H9 (cell line): ENCODE measurements at regions not wholly inside any gene's neighbourhood (a gene's known extent, or its start where the extent isn't known, plus 50 kb on each side); places are given as distances from the start of the nearest gene placed in this dataset.
"Not testable (repeated sequence)": the region's sequence is repeated elsewhere in the genome, so short reads cannot be mapped to it uniquely, and the experiment has no call there.

Source experiments
- DNase-seq: peaks from one replicate; pipeline ENCODE4 v3.0.0-alpha.2; 2017
- H2AFZ ChIP-seq: one replicate; pipeline ENCODE4 v1.6.1; 2013; ENCODE audit warnings: mild to moderate bottlenecking, low read length, control low read depth, moderate library complexity
- H2AK5ac ChIP-seq: 2 replicates; pipeline ENCODE4 v1.6.1; 2013; ENCODE audit warnings: low read length, control low read depth, mixed read lengths; ENCODE audit not compliant: insufficient read length
- H2BK120ac ChIP-seq: one replicate; pipeline ENCODE4 v1.6.1; 2013; ENCODE audit warnings: low read depth, mild to moderate bottlenecking, low read length, control low read depth, inconsistent platforms; ENCODE audit not compliant: poor library complexity, severe bottlenecking
- H2BK12ac ChIP-seq: 2 replicates; pipeline ENCODE4 v1.6.1; 2013; ENCODE audit warnings: low read length, control low read depth, mixed read lengths, low read depth; ENCODE audit not compliant: insufficient read length
- H2BK15ac ChIP-seq: 2 replicates; pipeline ENCODE4 v1.6.1; 2013; ENCODE audit warnings: low read depth, low read length, control low read depth
- H2BK20ac ChIP-seq: one replicate; pipeline ENCODE4 v1.6.1; 2013; ENCODE audit warnings: low read depth, mild to moderate bottlenecking, low read length, control low read depth, inconsistent platforms; ENCODE audit not compliant: poor library complexity, severe bottlenecking
- H2BK5ac ChIP-seq: 2 replicates; pipeline ENCODE4 v1.6.1; 2013; ENCODE audit warnings: low read length, control low read depth, mixed read lengths; ENCODE audit not compliant: insufficient read length
- H3K14ac ChIP-seq: 2 replicates; pipeline ENCODE4 v1.6.1; 2013; ENCODE audit warnings: low read length, control low read depth; ENCODE audit not compliant: insufficient read depth
- H3K18ac ChIP-seq: 2 replicates; pipeline ENCODE4 v1.6.1; 2013; ENCODE audit warnings: low read depth, mild to moderate bottlenecking, mixed read lengths, low read length, control low read depth; ENCODE audit not compliant: insufficient read length
- H3K23ac ChIP-seq: 2 replicates; pipeline ENCODE4 v1.6.1; 2013; ENCODE audit warnings: low read length, control low read depth, mixed read lengths, low read depth; ENCODE audit not compliant: insufficient read length
- H3K23me2 ChIP-seq: 2 replicates; pipeline ENCODE4 v1.6.1; 2013; ENCODE audit warnings: low read depth, mild to moderate bottlenecking, mixed read lengths, low read length, control low read depth; ENCODE audit not compliant: insufficient read length, poor library complexity, severe bottlenecking
- H3K27ac ChIP-seq: 2 replicates; pipeline ENCODE4 v1.5.1; 2013; ENCODE audit warnings: low read length, control low read depth, mixed read lengths, low read depth; ENCODE audit not compliant: insufficient read length
- H3K27me3 ChIP-seq: 2 replicates; pipeline ENCODE4 v1.6.1; 2013; ENCODE audit warnings: low read length, control low read depth, inconsistent platforms; ENCODE audit not compliant: insufficient read depth
- H3K4ac ChIP-seq: 2 replicates; pipeline ENCODE4 v1.6.1; 2013; ENCODE audit warnings: low read depth, mild to moderate bottlenecking, control low read depth, inconsistent platforms, low read length, moderate library complexity
- H3K4me1 ChIP-seq: 2 replicates; pipeline ENCODE4 v1.6.1; 2013; ENCODE audit warnings: low read length, control low read depth, inconsistent platforms; ENCODE audit not compliant: insufficient read depth
- H3K4me2 ChIP-seq: 2 replicates; pipeline ENCODE4 v1.6.1; 2013; ENCODE audit warnings: low read length, control low read depth, mixed read lengths; ENCODE audit not compliant: insufficient read length, insufficient read depth
- H3K56ac ChIP-seq: 2 replicates; pipeline ENCODE4 v1.6.1; 2013; ENCODE audit warnings: low read depth, mild to moderate bottlenecking, mixed read lengths, low read length, control low read depth; ENCODE audit not compliant: insufficient read length
- H3K79me1 ChIP-seq: 2 replicates; pipeline ENCODE4 v1.6.1; 2013; ENCODE audit warnings: low read depth, mild to moderate bottlenecking, moderate library complexity, low read length, control low read depth, inconsistent platforms; ENCODE audit not compliant: insufficient read depth, poor library complexity, severe bottlenecking
- H3K79me2 ChIP-seq: 2 replicates; pipeline ENCODE4 v1.6.1; 2013; ENCODE audit warnings: low read length, control low read depth, inconsistent platforms; ENCODE audit not compliant: insufficient read depth
- H3K9ac ChIP-seq: 2 replicates; pipeline ENCODE4 v1.6.1; 2013; ENCODE audit warnings: low read length, control low read depth, mixed read lengths; ENCODE audit not compliant: insufficient read length; ENCODE audit errors: extremely low read depth
- H3K9me3 ChIP-seq: one replicate; pipeline ENCODE4 v1.6.1; 2013; ENCODE audit warnings: low read depth, low read length, inconsistent platforms; ENCODE audit not compliant: control insufficient read depth
- H3T11ph ChIP-seq: one replicate; pipeline ENCODE4 v1.6.1; 2013; ENCODE audit warnings: mild to moderate bottlenecking, low read length, control low read depth, inconsistent platforms
- H4K20me1 ChIP-seq: one replicate; pipeline ENCODE4 v1.6.1; 2013; ENCODE audit not compliant: control insufficient read depth, insufficient read length, insufficient read depth
- H4K5ac ChIP-seq: 2 replicates; pipeline ENCODE4 v1.6.1; 2013; ENCODE audit warnings: low read depth, mild to moderate bottlenecking, mixed read lengths, low read length, control low read depth; ENCODE audit not compliant: insufficient read length
- H4K8ac ChIP-seq: replicated peaks from 2 replicates; pipeline ENCODE4 v1.6.1; 2013; ENCODE audit warnings: low read length, control low read depth, mixed read lengths, low read depth; ENCODE audit not compliant: insufficient read length
- H4K91ac ChIP-seq: 2 replicates; pipeline ENCODE4 v1.6.1; 2013; ENCODE audit warnings: low read depth, mild to moderate bottlenecking, moderate library complexity, mixed read lengths, low read length, control low read depth; ENCODE audit not compliant: insufficient read length
- H3K27ac Mint-ChIP-seq, 3 experiments: 2 replicates in 2 of 3; 3 replicates in 1 of 3; pipeline ENCODE4 v1.8.0; 2020 to 2021; ENCODE audit warnings: mixed read lengths in 3 of 3, mild to moderate bottlenecking in 1 of 3, moderate library complexity in 1 of 3
- H3K27me3 Mint-ChIP-seq: 2 replicates; pipeline ENCODE4 v1.8.0; 2021; ENCODE audit warnings: low read depth, mild to moderate bottlenecking, moderate library complexity, mixed read lengths
- H3K36me3 Mint-ChIP-seq, 3 experiments: 2 replicates in 2 of 3; 3 replicates in 1 of 3; pipeline ENCODE4 v1.8.0; 2020 to 2021; ENCODE audit warnings: low read depth in 3 of 3, mixed read lengths in 3 of 3; ENCODE audit not compliant: insufficient read depth in 1 of 3
- H3K4me1 Mint-ChIP-seq, 2 experiments: 2 replicates each; pipeline ENCODE4 v1.8.0; 2020; ENCODE audit warnings: mixed read lengths in 2 of 2
- H3K4me3 Mint-ChIP-seq, 2 experiments: 2 replicates in 1 of 2; 3 replicates in 1 of 2; pipeline ENCODE4 v1.8.0; 2020 to 2021; ENCODE audit warnings: mild to moderate bottlenecking in 2 of 2, mixed read lengths in 2 of 2, moderate library complexity in 1 of 2
- H3K9me3 Mint-ChIP-seq, 2 experiments: 2 replicates in 1 of 2; 3 replicates in 1 of 2; pipeline ENCODE4 v1.8.0; 2020; ENCODE audit warnings: mild to moderate bottlenecking in 2 of 2, mixed read lengths in 2 of 2, moderate library complexity in 1 of 2
- CTCF ChIP-seq: fragments of 200-600 bp; sonication (generic); conservative IDR thresholded peaks from 3 replicates; pipeline ENCODE4 v1.8.0; 2021; ENCODE audit warnings: antibody characterized with exemption, mild to moderate bottlenecking
- WGBS: extraction: QIAGEN DNeasy Blood & Tissue Kit; methylation state at CpG from one replicate; pipeline ENCODE4 v1.1.7; 2013; ENCODE audit warnings: missing lambda C conversion rate, low lambda C conversion rate, mixed read lengths; ENCODE audit not compliant: insufficient read length; ENCODE audit errors: extremely low coverage; 5-methylcytosine and 5-hydroxymethylcytosine counted together

DNA sequence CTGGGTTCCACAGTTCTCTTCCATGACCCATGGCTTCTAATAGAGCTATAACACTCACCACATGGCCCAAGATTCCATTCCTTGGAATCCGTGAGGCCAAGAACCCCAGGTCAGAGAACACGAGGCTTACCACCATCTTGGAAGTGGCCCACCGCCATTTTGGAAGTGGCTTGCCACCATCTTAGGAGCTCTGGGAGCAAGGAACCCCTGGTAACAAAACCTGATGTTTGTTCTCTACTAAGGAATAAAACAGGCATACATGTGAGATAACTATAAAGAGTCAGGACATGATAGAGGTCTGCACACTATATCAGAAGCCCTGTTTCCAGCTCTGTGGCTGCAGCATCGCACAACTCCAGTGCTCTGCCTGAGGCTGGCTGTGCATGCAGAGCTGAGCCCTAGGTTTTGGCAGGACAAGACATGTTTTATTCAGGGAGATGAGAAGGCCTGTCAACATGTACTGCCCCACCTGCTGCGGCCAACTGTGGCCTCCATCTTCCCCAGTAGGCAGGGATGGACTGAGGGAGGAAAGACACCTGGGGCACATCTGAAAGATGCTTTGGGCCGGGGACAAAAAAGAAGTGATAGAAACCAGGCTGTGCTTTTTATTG is 344.9 kb downstream of the DAD1 start:
- WGBS, result no CpG with 5 or more reads among the region's 6 CpGs
- H4K5ac ChIP-seq, result no peak overlapping the region
- no peak for DNase-seq
- no peak overlapping the region for H2BK12ac ChIP-seq
- no peak overlapping the region for H2BK120ac ChIP-seq
- no peak overlapping the region for H2AFZ ChIP-seq
- no peaks in the 10 kb centered on the region for H3K4me1 ChIP-seq
- Mint-ChIP-seq H3K9me3 (peaks cover 8 to 14% of the 10 kb centered on the region in 2 experiments), H3K36me3 (peaks cover 0 to 13% (median 0%) of the 10 kb centered on the region in 3 experiments; a peak in 3 of 7 replicates), H3K4me1 (peaks cover 13 to 14% of the 10 kb centered on the region in 2 experiments), H3K27me3 (no peaks in the 10 kb centered on the region), H3K4me3 (no peak overlapping the region), H3K27ac (no peak overlapping the region; a peak in 1 of 7 replicates)
- no peak overlapping the region for H3T11ph ChIP-seq
- H3K18ac ChIP-seq, result no peak overlapping the region
- H3K23me2 ChIP-seq, result no peaks in the 10 kb centered on the region
- H3K14ac ChIP-seq, result no peak overlapping the region
- no peak overlapping the region for H2AK5ac ChIP-seq
- no peaks in the 10 kb centered on the region for H3K79me2 ChIP-seq
- H2BK15ac ChIP-seq, result no peak overlapping the region
- H3K23ac ChIP-seq, result no peak overlapping the region
- no peaks in the 10 kb centered on the region for H3K9me3 ChIP-seq
- no peak overlapping the region for H2BK20ac ChIP-seq
- H4K91ac ChIP-seq, result no peak overlapping the region
- no peak for TF ChIP-seq CTCF
- no peaks in the 10 kb centered on the region for H3K27me3 ChIP-seq
- H3K9ac ChIP-seq, result no peak overlapping the region
- H3K4me2 ChIP-seq, result no peak overlapping the region
- H3K79me1 ChIP-seq, result no peaks in the 10 kb centered on the region
- no peak overlapping the region for H4K8ac ChIP-seq
- no peak overlapping the region for H2BK5ac ChIP-seq
- no peak overlapping the region for H3K56ac ChIP-seq
- H4K20me1 ChIP-seq, result no peaks in the 10 kb centered on the region
- no peak overlapping the region for H3K27ac ChIP-seq
- no peak overlapping the region for H3K4ac ChIP-seq

DNA sequence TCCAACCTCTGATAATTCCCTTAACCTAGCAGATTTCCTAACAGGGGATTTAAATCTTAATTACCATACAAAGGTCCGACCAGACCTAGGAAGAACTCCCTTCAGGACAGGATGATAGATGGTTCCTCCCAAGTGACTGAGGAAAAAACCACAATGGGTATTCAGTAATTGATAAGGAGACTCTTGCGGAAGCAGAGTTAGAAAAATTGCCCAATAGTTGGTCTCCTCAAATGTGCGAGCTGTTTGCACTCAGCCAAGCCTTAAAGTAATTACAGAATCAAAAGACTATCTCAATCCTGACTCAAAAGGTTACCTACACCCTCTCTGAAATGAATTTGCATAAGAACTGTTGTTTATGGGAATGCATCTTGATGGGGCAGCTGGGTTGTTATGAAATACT is 350.7 kb downstream of the DAD1 start:
- H3K27me3 ChIP-seq, H4K5ac ChIP-seq, H3K56ac ChIP-seq, H3K4me1 ChIP-seq, H3K4me2 ChIP-seq, H3K23ac ChIP-seq, H2BK12ac ChIP-seq, H3K23me2 ChIP-seq, H3K27me3 Mint-ChIP-seq, H3K36me3 Mint-ChIP-seq, H3K4ac ChIP-seq, H4K20me1 ChIP-seq, H3K4me1 Mint-ChIP-seq, H3T11ph ChIP-seq, H2BK15ac ChIP-seq, H3K18ac ChIP-seq, DNase-seq, H2BK5ac ChIP-seq, H3K4me3 Mint-ChIP-seq, H4K8ac ChIP-seq, H3K14ac ChIP-seq, H2BK20ac ChIP-seq, H3K79me2 ChIP-seq, H2AK5ac ChIP-seq, H3K27ac ChIP-seq, H3K79me1 ChIP-seq, H4K91ac ChIP-seq, H3K9ac ChIP-seq, H2BK120ac ChIP-seq, H2AFZ ChIP-seq, H3K9me3 ChIP-seq, H3K27ac Mint-ChIP-seq: not testable (repeated sequence)
- peaks cover 5 to 12% of the 10 kb centered on the region in 2 experiments for H3K9me3 Mint-ChIP-seq
- WGBS, result no CpG with 5 or more reads among the region's 3 CpGs
